ENCODE measurements at regions not wholly inside any gene's neighbourhood (a gene's known extent, or its start where the extent isn't known, plus 50 kb on each side); places are given as distances from the start of the nearest gene placed in this dataset.
"Not testable (repeated sequence)": the region's sequence is repeated elsewhere in the genome, so short reads cannot be mapped to it uniquely, and the experiment has no call there.

DNA sequence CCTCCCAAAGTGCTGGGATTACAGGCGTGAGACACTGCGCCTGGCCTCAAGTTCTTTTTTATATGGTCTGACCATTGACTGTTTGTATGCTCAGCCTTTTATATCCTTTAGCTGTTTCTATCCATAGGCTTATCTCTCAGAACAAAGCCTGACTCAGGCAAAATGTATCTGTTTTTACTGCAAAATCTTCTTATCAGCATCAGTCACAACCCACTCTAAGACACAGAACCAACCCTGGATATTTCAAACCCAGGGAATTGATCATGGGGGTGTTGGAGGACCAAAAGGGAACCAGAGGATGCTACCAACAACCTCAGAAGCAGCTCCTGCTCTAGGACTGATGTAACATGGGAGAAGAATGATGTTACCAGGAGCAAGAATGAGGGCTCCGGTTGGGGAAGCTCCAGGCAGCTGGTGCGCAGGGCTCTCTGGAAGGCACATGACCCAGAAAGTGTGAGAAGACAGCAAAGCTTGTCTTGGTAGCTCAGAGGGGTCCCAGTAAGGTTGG is 75.3 kb upstream of the NCK2 start:
- Mint-ChIP-seq H3K4me1 (no peaks in the 10 kb centered on the region), H3K9me3 (peaks cover 25% of the 10 kb centered on the region), H3K27ac (no peak overlapping the region), H3K36me3 (peaks cover 4% of the 10 kb centered on the region), H3K27me3 (peaks cover 19% of the 10 kb centered on the region), H3K4me3 (no peak overlapping the region)
- CTCF ChIA-PET = interaction anchor here (0.6 kb wide), 1 partner anchor 19 kb away, joined by 5 read pairs; no protein-coding TSS in a partner anchor
- DNase-seq = no peak

DNA sequence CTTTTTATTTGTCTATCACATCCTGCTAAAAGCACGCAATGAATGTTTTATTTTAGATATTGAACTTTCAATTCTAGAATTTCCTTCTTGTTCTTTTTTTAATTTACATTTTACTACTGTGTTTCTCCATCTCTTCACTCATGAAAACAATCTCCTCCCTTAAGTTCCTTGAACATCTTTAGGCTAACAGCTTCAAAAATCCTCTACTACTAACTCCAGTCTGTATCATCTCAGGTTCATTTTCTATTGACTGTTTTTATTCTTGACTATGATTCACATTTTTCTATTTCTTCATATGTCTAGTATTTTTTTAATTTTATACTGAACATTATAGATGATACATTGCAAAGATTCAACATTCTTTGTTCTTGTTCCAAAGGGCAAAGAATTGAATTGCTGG is 79.2 kb upstream of the NCK2 start:
- DNase-seq = no peak
- peaks cover 15% of the 10 kb centered on the region for H3K27me3 Mint-ChIP-seq
- no peak overlapping the region for H3K4me3 Mint-ChIP-seq
- H3K36me3 Mint-ChIP-seq = peaks cover 4% of the 10 kb centered on the region
- peaks cover 25% of the 10 kb centered on the region for H3K9me3 Mint-ChIP-seq
- CTCF ChIA-PET = no interaction called here
- no peak overlapping the region for H3K27ac Mint-ChIP-seq
- no peaks in the 10 kb centered on the region for H3K4me1 Mint-ChIP-seq

DNA sequence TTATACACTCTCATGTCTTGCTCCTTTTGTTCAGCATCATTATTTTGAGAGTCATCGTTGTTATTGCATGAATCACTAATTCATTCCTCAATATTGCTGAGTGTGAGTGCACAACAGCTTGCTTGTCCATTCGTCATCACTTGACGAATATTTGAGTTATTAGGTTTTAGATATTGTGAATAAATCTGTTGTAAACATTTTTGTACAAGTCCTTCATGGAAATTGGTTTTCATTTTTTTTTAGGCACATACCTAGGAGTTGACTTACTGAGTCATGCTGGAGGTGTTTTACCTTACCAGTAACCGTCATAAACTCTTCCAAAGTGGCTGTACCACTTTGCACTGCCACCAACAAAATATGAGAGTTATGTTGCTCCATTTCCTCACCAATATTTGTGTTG is 84.2 kb upstream of the NCK2 start:
- peaks cover under 1% of the 10 kb centered on the region for H3K36me3 Mint-ChIP-seq
- DNase-seq = no peak
- CTCF ChIA-PET = no interaction called here

DNA sequence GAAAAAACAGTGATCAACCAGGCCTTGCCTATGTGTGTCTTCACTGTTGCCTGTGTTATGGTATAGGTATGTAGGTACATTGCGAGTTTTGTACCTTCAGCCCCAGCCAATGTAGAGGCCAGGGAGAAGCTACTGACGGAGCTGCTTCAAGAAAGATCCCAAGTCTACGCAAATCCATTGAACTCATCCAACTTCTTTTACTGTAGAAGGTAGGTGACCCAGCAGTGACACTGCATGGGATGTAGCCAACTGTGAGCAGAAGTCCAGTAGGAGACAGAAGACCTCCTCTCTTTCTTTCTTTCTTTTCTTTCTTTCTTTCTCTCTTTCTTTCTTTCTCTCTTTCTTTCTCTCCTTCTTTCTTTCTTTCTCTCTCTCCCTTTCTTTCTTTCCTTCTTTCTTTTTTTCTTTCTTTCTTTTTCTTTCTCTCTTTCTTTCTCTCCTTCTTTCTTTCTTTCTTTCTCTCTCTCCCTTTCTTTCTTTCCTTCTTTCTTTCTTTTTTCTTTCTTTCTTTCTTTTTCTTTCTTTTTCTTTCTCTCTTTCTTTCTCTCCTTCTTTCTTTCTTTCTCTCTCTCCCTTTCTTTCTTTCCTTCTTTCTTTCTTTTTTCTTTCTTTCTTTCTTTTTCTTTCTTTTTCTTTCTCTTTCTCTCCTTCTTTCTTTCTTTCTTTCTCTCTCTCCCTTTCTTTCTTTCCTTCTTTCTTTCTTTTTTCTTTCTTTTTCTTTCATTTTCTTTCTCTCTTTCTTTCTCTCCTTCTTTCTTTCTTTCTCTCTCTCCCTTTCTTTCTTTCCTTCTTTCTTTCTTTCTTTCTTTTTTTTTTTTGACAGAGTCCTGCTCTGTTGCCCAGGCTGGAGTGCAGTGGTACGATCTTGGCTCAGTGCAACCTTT is 88.7 kb upstream of the NCK2 start:
- H3K27me3 Mint-ChIP-seq = peaks cover 11% of the 10 kb centered on the region
- H3K36me3 Mint-ChIP-seq, H3K4me3 Mint-ChIP-seq, H3K4me1 Mint-ChIP-seq, H3K9me3 Mint-ChIP-seq, CTCF ChIA-PET, H3K27ac Mint-ChIP-seq, DNase-seq: not testable (repeated sequence)

More for the DNA sequence above, 84.2 kb upstream of the NCK2 start:
- no peak overlapping the region for H3K27ac Mint-ChIP-seq
- H3K4me1 Mint-ChIP-seq = no peaks in the 10 kb centered on the region
- H3K9me3 Mint-ChIP-seq = peaks cover 8% of the 10 kb centered on the region
- peaks cover 15% of the 10 kb centered on the region for H3K27me3 Mint-ChIP-seq
- H3K4me3 Mint-ChIP-seq = no peak overlapping the region

DNA sequence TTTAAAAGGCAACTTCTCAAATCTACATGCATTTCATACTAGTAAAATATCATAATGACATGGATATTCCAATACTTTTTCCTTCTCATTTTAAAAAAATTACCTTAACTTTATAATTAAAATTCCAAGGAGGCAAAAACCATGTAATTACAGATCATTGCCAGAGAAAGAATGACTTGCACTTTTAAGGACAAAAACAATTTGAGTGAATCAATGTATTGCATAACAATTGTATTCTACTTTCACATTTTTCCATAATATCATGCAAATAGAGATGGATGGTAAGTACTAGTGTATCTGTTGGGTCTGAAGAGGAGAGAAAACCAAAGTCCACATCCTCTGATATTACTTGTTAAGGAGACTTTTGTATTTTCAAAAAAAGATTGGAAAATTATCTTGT is 89.5 kb upstream of the NCK2 start:
- H3K27ac Mint-ChIP-seq = no peak overlapping the region
- H3K27me3 Mint-ChIP-seq = peaks cover 11% of the 10 kb centered on the region
- no peaks in the 10 kb centered on the region for H3K4me1 Mint-ChIP-seq
- DNase-seq = no peak
- no peak overlapping the region for H3K4me3 Mint-ChIP-seq
- no peaks in the 10 kb centered on the region for H3K9me3 Mint-ChIP-seq
- no peaks in the 10 kb centered on the region for H3K36me3 Mint-ChIP-seq
- CTCF ChIA-PET = no interaction called here

DNA sequence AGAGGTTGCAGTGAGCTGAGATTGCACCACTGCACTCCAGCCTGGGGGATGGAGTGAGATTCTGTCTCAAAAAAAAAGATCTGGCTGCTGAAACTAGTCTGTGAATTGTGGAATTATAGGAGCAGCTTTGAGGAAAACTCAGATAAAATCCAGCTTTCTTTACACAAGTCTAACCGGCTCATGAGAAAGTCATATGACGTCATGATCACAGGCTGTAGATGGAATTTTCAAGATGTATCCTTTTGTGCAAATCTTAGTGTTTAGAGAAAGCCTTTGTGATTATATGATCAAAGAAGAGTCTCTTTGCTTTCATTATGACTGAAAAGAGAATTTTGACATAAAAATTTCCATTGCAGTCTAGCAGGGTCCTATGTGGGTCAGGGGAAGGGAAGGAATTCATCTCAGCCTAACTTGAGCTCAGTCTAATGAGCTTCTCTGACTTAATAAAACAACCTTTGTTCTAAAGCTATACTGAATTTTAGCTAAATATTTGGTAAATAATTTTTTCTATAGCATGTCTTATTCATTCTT is 90.2 kb upstream of the NCK2 start:
- no peak overlapping the region for H3K4me3 Mint-ChIP-seq
- CTCF ChIA-PET = interaction anchor here (0.6 kb wide), 1 partner anchor 25 kb away, joined by 3 read pairs; no protein-coding TSS in a partner anchor

DNA sequence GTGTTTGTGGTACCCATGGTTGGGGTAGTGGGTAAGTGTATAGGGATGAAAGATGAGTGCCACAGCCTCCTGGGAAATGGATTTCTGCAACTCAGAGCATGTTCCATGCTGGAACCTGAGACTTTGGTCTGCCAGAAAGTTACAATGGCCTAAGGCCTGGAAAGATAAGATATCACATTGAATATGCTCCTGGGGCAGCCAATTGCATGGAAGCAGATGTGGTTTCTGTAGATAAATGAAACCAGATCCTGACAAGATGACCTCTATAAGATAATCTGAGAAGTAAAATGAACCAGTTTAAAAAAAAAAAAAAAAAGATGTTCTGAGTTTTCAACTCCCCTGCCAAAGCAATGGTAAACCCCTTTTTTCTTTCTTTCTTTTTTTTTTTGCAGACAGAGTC is 91.4 kb upstream of the NCK2 start:
- Mint-ChIP-seq H3K27ac (no peak overlapping the region), H3K27me3 (peaks cover 11% of the 10 kb centered on the region), H3K4me3 (no peak overlapping the region), H3K36me3 (no peaks in the 10 kb centered on the region), H3K9me3 (no peaks in the 10 kb centered on the region), H3K4me1 (no peaks in the 10 kb centered on the region)
- CTCF ChIA-PET = no interaction called here
- DNase-seq = no peak

More for the DNA sequence above, 90.2 kb upstream of the NCK2 start:
- no peak overlapping the region for H3K27ac Mint-ChIP-seq
- H3K9me3 Mint-ChIP-seq = no peaks in the 10 kb centered on the region
- H3K36me3 Mint-ChIP-seq = no peaks in the 10 kb centered on the region
- DNase-seq = no peak
- H3K27me3 Mint-ChIP-seq = peaks cover 11% of the 10 kb centered on the region
- H3K4me1 Mint-ChIP-seq = no peaks in the 10 kb centered on the region

DNA sequence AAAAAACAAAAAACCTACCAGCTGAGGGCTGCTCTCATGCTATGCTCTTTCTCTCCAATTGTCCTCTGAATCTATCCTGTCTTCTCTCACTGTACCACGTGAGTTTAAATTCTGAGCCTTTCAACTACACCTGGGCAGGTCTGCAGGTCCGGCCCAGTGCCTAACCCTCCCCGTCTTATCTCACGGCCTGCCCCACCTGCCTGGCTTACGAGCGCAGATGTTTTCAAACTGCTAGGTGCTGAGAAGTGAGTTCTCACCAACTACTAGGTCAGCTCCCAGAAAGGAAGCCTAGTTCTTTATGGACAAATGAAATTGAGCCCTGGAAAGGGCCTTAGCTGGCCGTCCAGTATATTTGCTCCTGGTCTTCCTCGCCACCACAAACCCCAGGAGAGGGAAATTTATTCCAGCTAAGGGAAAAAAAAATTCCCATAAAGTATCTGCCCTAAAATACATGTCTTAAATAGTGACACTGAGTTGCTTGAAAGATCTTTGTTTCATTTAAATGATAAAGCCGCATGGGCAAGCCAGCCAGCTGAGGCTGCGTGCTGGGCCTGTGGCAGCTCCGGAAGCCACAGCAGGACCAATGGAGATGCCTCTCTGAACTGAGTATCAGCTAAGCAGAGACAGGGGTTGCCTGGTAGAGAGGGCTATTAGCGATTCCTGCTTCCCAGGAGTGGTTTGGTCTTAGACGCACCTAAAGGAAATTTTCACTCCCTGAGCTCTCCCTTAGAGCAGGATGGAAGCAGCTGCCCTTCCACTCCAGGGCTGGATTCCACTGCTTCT is 92.5 kb upstream of the NCK2 start:
- no peak for DNase-seq
- CTCF ChIA-PET = no interaction called here
- Mint-ChIP-seq H3K27me3 (peaks cover 18% of the 10 kb centered on the region), H3K36me3 (no peaks in the 10 kb centered on the region), H3K4me3 (no peak overlapping the region), H3K4me1 (no peaks in the 10 kb centered on the region), H3K27ac (no peak overlapping the region), H3K9me3 (no peaks in the 10 kb centered on the region)

DNA sequence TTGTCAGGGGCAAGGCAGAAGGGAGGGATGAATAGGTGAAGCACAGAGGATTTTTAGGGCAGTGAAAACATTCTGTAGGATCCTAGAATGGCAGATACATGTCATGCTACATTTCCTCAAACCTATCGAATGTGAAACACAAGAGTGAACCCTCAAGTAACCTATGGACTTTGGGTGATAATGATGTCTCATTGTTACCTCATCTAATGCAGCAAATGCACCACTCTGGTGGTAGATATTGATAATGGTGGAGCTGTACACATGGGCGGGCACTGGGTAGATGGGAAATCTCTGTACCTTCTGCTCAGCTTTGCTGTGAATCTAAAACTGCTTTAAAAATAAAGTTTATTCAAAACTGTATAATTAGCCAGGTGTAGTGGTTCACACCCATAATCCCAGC is 95.2 kb upstream of the NCK2 start:
- H3K27ac Mint-ChIP-seq = no peak overlapping the region
- no peak overlapping the region for H3K4me3 Mint-ChIP-seq
- DNase-seq = no peak
- CTCF ChIA-PET = no interaction called here
- peaks cover 14% of the 10 kb centered on the region for H3K27me3 Mint-ChIP-seq
- no peaks in the 10 kb centered on the region for H3K4me1 Mint-ChIP-seq
- no peaks in the 10 kb centered on the region for H3K36me3 Mint-ChIP-seq
- no peaks in the 10 kb centered on the region for H3K9me3 Mint-ChIP-seq

DNA sequence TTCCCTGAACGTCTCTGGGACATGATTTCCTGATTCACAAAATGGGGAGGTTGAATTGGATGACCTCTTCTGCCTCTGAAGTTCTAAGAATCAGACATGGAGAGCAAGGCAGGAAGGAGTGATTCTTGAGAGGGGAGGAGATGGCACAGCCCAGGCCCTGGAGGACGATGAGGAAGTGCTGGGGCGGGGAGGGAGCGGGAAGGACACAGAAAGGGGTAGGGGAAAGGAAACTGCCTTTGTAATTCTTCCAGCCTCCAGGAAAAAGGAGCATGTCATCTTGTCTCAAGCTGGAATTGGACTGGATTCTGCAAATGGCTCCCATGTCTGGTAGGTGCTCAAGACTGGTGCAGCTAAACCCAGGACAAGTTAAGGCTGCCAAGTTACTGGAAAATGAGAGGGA is 97.0 kb upstream of the NCK2 start:
- DNase-seq = no peak
- CTCF ChIA-PET = no interaction called here
- H3K4me1 Mint-ChIP-seq = no peaks in the 10 kb centered on the region
- no peaks in the 10 kb centered on the region for H3K36me3 Mint-ChIP-seq
- H3K27ac Mint-ChIP-seq = no peak overlapping the region
- H3K27me3 Mint-ChIP-seq = peaks cover 14% of the 10 kb centered on the region
- H3K9me3 Mint-ChIP-seq = no peaks in the 10 kb centered on the region
- no peak overlapping the region for H3K4me3 Mint-ChIP-seq

DNA sequence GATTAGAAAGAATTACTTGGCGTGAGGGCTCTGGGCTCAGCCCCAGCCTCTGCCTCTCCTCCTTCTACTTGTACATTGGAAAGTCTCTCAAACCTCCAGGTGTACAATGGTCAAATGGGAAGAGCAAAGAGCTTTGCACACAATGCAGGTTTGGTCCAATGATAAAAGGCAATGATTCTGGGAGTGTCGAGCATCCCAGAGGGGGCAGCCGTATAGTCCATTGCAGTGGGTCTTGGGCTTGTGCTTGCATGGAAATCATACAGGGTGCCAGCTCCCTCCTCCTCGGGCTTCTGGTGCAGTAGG is 98.0 kb upstream of the NCK2 start:
- no peak overlapping the region for H3K4me3 Mint-ChIP-seq

DNA sequence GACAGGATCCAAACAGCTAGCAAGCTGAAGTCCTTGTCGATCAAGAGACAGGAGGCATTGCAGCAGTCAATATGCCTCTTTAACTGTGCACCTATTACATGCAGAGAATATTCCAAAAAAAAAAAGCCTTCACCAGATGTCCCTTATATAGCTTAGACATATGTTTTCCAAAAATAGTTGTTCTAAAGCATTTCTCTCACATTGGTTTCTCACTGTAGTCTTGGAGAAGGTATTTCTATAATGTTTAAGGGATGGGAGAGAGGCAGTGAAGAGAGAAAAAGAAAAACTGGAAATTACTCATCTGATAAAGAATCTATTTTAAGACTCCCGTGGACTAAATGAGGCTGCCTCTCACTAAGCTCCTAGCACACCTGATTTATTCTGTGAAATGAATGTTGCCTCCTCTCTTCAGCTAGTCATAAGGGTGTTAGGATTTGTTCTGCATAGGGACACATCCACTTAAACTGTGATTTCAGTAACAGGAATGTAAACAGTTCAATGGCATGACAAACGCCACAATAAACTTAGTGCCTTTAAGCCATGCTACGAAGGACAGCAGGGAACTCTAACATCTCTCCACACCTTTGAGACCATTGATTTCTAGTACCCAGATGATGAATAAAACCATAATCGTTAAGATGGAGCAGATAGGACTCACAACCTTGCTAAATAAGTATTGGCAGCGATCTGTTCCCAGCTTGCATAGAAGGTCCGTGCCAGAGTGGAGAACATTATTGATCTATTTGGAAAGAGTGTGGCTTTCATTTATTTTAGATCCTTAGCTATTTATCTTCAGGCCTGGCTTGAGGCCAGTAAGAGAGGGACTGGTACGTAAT is 98.6 kb upstream of the NCK2 start:
- Mint-ChIP-seq H3K27ac (no peak overlapping the region), H3K9me3 (no peaks in the 10 kb centered on the region), H3K36me3 (no peaks in the 10 kb centered on the region), H3K4me3 (no peak overlapping the region), H3K4me1 (no peaks in the 10 kb centered on the region), H3K27me3 (peaks cover 20% of the 10 kb centered on the region)
- CTCF ChIA-PET = no interaction called here
- no peak for DNase-seq

More for the DNA sequence above, 98.0 kb upstream of the NCK2 start:
- Mint-ChIP-seq H3K36me3 (no peaks in the 10 kb centered on the region), H3K27me3 (peaks cover 15% of the 10 kb centered on the region), H3K4me1 (no peaks in the 10 kb centered on the region), H3K27ac (no peak overlapping the region), H3K9me3 (no peaks in the 10 kb centered on the region)
- no peak for DNase-seq
- CTCF ChIA-PET = no interaction called here

DNA sequence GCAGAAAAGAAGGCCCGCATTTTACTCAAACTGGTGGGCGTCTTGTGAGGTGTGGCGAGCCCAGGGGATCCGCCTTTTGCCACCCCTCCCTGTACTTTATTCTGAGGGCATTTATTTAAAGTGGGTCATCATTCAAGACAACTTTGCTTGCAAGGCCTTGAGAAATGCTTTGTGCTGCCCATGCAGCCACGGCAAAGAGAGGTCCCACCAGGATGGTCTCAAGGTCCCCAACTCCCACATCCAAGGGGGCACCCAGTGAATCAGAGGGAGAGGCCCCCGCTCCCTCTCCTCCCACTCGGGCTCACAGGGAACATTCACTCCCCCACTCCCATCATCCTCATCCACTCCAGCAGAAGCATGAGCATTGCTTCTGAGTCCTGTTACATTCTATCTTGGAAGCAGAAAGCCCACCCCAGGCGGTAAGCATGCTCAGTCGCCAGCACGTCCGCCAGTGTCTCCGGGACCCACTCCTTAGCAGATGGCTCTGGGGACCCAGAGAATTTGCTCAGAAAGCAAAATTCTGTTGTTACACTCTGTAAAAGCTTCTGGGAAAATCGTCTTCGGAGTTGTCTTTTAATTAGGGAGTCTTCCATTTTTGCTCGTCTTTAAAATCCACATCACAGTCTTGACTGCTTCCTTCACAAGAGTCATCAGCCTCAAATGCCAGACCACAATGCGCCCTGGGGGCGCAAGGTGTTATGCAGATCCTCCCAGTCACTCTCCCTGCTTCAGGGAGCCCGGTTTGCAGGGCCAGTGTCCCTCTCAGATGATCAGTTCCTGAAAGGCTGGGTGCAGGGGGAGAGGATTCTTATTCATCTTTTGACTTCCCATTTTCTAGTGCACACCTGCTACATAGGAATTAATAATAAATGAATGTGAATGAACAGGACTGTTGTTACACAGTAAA is 99.4 kb upstream of the NCK2 start:
- DNase-seq = no peak
- CTCF ChIA-PET = no interaction called here
- Mint-ChIP-seq H3K27ac (no peak overlapping the region), H3K27me3 (peaks cover 20% of the 10 kb centered on the region), H3K9me3 (no peaks in the 10 kb centered on the region), H3K4me3 (no peak overlapping the region), H3K36me3 (no peaks in the 10 kb centered on the region), H3K4me1 (no peaks in the 10 kb centered on the region)
